ENCODE measurements at regions not wholly inside any gene's neighbourhood (a gene's known extent, or its start where the extent isn't known, plus 50 kb on each side); places are given as distances from the start of the nearest gene placed in this dataset.

GRCh38 chr6:15845492-15845891, 182.7 kb upstream of the DTNBP1 start:
- TF ChIP-seq, protein P1, sequence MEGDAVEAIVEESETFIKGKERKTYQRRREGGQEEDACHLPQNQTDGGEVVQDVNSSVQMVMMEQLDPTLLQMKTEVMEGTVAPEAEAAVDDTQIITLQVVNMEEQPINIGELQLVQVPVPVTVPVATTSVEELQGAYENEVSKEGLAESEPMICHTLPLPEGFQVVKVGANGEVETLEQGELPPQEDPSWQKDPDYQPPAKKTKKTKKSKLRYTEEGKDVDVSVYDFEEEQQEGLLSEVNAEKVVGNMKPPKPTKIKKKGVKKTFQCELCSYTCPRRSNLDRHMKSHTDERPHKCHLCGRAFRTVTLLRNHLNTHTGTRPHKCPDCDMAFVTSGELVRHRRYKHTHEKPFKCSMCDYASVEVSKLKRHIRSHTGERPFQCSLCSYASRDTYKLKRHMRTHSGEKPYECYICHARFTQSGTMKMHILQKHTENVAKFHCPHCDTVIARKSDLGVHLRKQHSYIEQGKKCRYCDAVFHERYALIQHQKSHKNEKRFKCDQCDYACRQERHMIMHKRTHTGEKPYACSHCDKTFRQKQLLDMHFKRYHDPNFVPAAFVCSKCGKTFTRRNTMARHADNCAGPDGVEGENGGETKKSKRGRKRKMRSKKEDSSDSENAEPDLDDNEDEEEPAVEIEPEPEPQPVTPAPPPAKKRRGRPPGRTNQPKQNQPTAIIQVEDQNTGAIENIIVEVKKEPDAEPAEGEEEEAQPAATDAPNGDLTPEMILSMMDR (IDR thresholded peaks at IDR 0.05; ENCODE audit: insufficient read depth, low read length), result no peak
- TF ChIP-seq POLR2AphosphoS5 (IDR thresholded peaks at IDR 0.05; ENCODE audit: low read depth), result no peak
- TF ChIP-seq, protein P2, sequence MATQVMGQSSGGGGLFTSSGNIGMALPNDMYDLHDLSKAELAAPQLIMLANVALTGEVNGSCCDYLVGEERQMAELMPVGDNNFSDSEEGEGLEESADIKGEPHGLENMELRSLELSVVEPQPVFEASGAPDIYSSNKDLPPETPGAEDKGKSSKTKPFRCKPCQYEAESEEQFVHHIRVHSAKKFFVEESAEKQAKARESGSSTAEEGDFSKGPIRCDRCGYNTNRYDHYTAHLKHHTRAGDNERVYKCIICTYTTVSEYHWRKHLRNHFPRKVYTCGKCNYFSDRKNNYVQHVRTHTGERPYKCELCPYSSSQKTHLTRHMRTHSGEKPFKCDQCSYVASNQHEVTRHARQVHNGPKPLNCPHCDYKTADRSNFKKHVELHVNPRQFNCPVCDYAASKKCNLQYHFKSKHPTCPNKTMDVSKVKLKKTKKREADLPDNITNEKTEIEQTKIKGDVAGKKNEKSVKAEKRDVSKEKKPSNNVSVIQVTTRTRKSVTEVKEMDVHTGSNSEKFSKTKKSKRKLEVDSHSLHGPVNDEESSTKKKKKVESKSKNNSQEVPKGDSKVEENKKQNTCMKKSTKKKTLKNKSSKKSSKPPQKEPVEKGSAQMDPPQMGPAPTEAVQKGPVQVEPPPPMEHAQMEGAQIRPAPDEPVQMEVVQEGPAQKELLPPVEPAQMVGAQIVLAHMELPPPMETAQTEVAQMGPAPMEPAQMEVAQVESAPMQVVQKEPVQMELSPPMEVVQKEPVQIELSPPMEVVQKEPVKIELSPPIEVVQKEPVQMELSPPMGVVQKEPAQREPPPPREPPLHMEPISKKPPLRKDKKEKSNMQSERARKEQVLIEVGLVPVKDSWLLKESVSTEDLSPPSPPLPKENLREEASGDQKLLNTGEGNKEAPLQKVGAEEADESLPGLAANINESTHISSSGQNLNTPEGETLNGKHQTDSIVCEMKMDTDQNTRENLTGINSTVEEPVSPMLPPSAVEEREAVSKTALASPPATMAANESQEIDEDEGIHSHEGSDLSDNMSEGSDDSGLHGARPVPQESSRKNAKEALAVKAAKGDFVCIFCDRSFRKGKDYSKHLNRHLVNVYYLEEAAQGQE (IDR thresholded peaks at IDR 0.05; ENCODE audit: insufficient replicate concordance, low read depth), result no peak

All from HL-60 (cell line).